HAP-1 (cell line): ENCODE measurements at regions not wholly inside any gene's neighbourhood (a gene's known extent, or its start where the extent isn't known, plus 50 kb on each side); places are given as distances from the start of the nearest gene placed in this dataset.
"Not testable (repeated sequence)": the region's sequence is repeated elsewhere in the genome, so short reads cannot be mapped to it uniquely, and the experiment has no call there.

Source experiments
- DNase-seq, 2 experiments: peaks; one replicate each; pipeline ENCODE4 v3.0.0-alpha.2; 2016 to 2020; ENCODE audit warnings: low spot score in 2 of 2
- H3K27me3 ChIP-seq: fragments of 250-450 bp; sonication (Bioruptor Pico); 2 replicates; pipeline ENCODE4 v1.5.1; 2020; ENCODE audit warnings: low read depth, mild to moderate bottlenecking, moderate library complexity
- H3K36me3 ChIP-seq: fragments of 250-450 bp; sonication (Bioruptor Pico); replicated peaks from 2 replicates; pipeline ENCODE4 v1.5.1; 2020; ENCODE audit warnings: mild to moderate bottlenecking
- H3K4me1 ChIP-seq: fragments of 250-450 bp; sonication (Bioruptor Pico); 2 replicates; pipeline ENCODE4 v1.5.1; 2020; ENCODE audit warnings: mild to moderate bottlenecking
- H3K4me3 ChIP-seq: fragments of 250-450 bp; sonication (Bioruptor Pico); 2 replicates; pipeline ENCODE4 v1.5.1; 2020; ENCODE audit warnings: mild to moderate bottlenecking, moderate library complexity
- H3K9me3 ChIP-seq: fragments of 250-450 bp; sonication (Bioruptor Pico); 2 replicates; pipeline ENCODE4 v1.5.1; 2020; ENCODE audit warnings: mild to moderate bottlenecking, moderate library complexity
- in situ Hi-C: fragments of 300-500 bp; cut with MboI; formaldehyde crosslinking; loops from 3 replicates; pipeline ENCODE4 v1.14.3; 2020; ENCODE audit warnings: low sequenced_read_pairs, inconsistent platforms, mixed read lengths

DNA sequence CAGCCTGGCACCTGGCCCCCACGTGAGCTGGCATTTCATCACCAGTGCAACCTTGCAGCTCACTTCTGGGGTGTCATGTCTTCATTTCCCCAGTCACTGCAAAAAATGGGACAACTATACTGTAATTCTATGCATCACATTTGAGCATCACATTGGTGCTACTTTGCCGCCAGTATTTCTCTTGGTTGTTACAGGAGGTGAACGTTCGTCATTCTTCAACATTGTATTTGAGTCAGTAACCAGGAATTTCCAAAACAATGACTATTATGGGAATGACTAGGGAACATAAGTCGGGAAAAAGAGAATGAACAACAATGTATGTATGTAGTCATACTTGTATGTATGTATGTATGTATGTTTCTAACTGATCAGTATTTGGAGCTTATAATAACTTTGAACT is 1278.0 kb downstream of the EFNA5 start:
- DNase-seq, result no peak
- Histone ChIP-seq H3K4me3 (no peak overlapping the region), H3K27me3 (no peaks in the 10 kb centered on the region), H3K36me3 (no peaks in the 10 kb centered on the region), H3K9me3 (no peaks in the 10 kb centered on the region), H3K4me1 (no peaks in the 10 kb centered on the region)
- in situ Hi-C loops, result no loop called here

DNA sequence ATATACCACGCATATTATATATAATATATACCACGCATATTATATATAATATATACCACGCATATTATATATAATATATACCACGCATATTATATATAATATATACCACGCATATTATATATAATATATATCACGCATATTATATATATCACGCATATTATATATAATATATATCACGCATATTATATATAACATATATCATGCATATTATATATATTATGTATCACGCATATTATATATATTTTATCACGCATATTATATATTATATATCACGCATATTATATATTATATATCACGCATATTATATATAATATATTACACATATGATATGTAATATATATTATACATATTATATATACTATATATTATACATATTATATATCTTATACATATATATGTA is 1283.0 kb downstream of the EFNA5 start:
- in situ Hi-C loops, H3K27me3 ChIP-seq, H3K4me3 ChIP-seq, H3K4me1 ChIP-seq, H3K9me3 ChIP-seq, H3K36me3 ChIP-seq, DNase-seq: not testable (repeated sequence)

DNA sequence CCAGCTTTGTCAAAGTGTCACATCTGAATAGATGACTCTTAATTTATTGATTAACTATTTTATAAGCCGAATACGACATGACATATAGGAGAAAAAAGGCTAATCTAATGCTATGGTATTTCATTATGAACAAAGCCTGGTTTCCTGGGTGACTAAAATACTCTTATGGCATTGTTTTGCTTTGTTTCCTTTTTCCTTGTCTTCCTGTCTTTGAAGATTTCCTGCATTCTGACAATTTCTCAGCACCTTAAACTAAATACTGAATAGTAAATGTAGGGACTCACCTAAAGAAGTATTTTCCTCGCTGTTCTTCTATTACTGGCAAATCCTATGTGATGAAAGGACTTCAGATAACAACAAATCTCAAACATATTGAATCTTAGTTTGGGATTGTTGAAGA is 1284.5 kb downstream of the EFNA5 start:
- no peak for DNase-seq
- Histone ChIP-seq H3K4me1 (no peaks in the 10 kb centered on the region), H3K36me3 (no peaks in the 10 kb centered on the region), H3K4me3 (no peak overlapping the region), H3K9me3 (no peaks in the 10 kb centered on the region), H3K27me3 (no peaks in the 10 kb centered on the region)
- in situ Hi-C loops, result no loop called here

DNA sequence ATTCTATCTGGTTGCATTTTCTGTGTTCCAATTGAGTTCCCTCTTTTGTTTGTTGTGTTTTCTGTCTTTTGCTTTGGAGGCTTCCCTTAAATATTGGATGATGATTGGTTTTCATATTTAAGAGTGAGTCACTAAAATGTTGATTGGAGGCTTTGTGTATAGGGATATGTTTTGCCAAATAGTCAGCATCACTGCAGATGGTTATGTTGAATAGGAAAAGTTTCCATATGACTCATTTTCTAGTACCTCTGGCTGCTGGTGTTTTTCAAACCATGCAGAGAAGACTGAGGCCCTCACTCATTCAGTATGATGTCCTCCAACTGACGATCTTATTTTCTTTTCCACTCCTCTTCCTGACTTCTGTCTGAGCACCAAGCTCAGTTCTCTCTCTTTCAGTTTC is 1290.0 kb downstream of the EFNA5 start:
- no peaks in the 10 kb centered on the region for H3K9me3 ChIP-seq
- no peaks in the 10 kb centered on the region for H3K27me3 ChIP-seq
- no peaks in the 10 kb centered on the region for H3K36me3 ChIP-seq
- in situ Hi-C loops, result no loop called here
- H3K4me1 ChIP-seq, result no peaks in the 10 kb centered on the region
- DNase-seq, result no peak
- no peak overlapping the region for H3K4me3 ChIP-seq

DNA sequence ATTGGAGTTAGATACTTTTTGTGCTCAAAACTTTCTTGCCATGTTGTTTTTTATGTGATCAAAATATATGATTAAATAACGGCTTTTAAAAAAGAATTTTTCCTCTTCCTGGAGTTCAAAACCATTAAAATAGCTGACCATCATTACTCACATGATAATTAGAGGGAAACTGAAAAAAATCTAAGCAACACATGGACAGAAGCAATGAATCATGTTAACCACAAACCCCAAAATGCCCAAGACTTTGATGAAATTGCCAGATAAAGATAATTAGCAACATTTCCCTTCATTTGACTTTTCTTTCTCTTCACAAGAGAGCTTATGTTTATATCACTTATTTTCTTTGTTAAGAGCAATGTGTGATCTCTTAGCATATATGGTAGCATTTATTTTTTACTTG is 1294.2 kb downstream of the EFNA5 start:
- Histone ChIP-seq H3K4me1 (no peaks in the 10 kb centered on the region), H3K36me3 (no peaks in the 10 kb centered on the region), H3K27me3 (no peaks in the 10 kb centered on the region), H3K4me3 (no peak overlapping the region), H3K9me3 (no peaks in the 10 kb centered on the region)
- no peak for DNase-seq
- in situ Hi-C loops, result no loop called here

DNA sequence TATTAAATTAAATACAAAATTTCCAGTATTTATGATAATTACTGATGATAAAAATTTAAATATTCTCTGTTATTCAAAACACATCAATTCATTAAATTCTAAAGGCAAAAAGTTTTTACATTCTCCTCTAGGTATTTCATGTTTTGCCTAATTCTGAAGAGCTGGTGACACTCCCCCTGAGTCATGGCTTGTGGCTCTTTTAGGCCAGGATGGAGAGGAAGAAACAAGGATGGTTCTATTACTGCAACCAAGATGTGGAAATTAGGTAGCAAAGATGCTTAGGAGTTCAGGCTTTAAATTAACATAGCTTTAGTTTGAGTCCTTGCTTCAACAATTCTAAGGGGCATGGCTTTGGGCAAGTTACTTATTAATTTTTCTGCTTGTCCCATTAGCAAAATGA is 1295.8 kb downstream of the EFNA5 start:
- Histone ChIP-seq H3K36me3 (no peaks in the 10 kb centered on the region), H3K9me3 (no peaks in the 10 kb centered on the region), H3K4me3 (no peak overlapping the region), H3K4me1 (no peaks in the 10 kb centered on the region), H3K27me3 (no peaks in the 10 kb centered on the region)
- DNase-seq, result no peak
- in situ Hi-C loops, result no loop called here

DNA sequence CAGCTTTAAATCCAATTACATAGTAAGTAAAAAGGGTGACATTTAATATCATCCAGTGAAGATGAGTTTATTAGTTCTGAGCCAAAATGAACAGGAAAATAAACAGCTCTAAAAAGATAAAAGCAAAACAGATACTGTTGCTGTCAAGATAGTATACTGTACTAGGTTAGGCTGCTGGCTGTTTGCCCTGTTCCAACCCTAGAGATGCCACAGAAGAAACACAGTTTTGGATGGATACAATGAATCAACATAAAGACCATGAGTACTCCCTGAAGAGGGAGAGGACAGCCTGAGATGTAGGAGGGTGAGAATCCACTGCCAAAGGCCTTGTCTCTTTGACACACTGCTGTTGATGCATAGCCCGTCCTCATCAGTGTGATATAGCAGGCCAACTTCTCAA is 1302.7 kb downstream of the EFNA5 start:
- no peaks in the 10 kb centered on the region for H3K27me3 ChIP-seq
- in situ Hi-C loops, result no loop called here
- no peaks in the 10 kb centered on the region for H3K9me3 ChIP-seq
- no peaks in the 10 kb centered on the region for H3K4me1 ChIP-seq
- no peak overlapping the region for H3K4me3 ChIP-seq
- no peak for DNase-seq
- no peaks in the 10 kb centered on the region for H3K36me3 ChIP-seq

DNA sequence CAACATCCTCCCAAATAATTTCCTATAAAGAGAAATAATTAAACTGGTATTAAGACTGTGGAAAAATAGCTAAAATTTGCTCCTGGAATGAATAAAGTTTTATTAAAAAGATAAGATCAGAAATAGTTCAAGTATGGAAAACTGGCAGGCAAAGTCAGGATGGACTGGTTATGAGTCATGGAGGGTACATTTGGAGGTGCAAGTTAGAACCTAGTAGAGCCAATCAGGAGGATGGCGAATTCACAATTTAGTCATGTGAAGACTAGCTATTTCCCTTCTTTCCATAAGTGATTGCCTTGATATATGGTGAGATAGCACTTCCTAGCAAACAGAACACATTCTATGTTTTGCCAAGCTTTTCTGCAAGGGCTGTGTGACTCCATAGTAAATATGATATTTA is 1303.5 kb downstream of the EFNA5 start:
- DNase-seq, result no peak
- Histone ChIP-seq H3K4me1 (no peaks in the 10 kb centered on the region), H3K27me3 (no peaks in the 10 kb centered on the region), H3K9me3 (no peaks in the 10 kb centered on the region), H3K36me3 (no peaks in the 10 kb centered on the region), H3K4me3 (no peak overlapping the region)
- in situ Hi-C loops, result no loop called here

DNA sequence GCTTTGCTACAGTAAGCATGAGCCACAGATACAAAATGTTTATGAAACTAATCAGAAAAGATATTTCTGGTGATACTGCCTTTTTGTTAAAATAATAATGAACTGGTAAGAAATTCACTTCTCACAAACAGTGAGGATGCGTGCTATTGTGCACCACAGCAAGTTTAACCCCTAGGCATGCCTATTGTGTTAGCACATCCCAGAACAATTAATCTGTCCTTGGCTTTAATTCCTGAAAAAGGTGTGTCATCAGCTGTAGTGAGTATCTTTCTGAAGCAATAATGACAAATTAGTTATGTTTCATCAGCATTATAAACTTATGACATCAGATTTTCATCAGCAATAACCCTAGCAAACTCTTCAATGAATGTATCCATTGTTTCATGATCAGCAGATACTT is 1307.2 kb downstream of the EFNA5 start:
- no peaks in the 10 kb centered on the region for H3K9me3 ChIP-seq
- H3K4me1 ChIP-seq, result no peaks in the 10 kb centered on the region
- no peak for DNase-seq
- no peaks in the 10 kb centered on the region for H3K36me3 ChIP-seq
- in situ Hi-C loops, result no loop called here
- H3K27me3 ChIP-seq, result no peaks in the 10 kb centered on the region
- H3K4me3 ChIP-seq, result no peak overlapping the region

DNA sequence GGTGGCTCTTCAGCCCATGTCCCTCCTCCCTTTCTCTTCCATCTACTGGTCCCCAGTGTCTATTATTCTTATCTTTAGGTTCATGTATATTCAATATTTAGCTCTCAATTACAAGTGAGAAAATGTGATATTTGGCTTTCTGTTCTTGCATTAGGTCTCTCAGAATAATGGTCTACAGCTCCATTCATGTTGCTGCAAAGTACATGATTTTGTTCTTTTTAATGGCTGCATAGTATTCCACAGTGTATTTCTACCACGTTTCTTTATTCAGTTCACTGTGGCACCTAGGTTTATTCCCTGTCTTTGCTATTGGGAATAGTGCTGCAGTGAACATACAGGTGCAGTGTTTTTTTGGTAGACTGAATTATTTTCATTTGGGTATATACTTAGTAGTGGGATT is 1308.8 kb downstream of the EFNA5 start:
- Histone ChIP-seq H3K4me1 (no peaks in the 10 kb centered on the region), H3K36me3 (no peaks in the 10 kb centered on the region), H3K9me3 (no peaks in the 10 kb centered on the region), H3K27me3 (no peaks in the 10 kb centered on the region), H3K4me3 (no peak overlapping the region)
- DNase-seq, result no peak
- in situ Hi-C loops, result no loop called here

DNA sequence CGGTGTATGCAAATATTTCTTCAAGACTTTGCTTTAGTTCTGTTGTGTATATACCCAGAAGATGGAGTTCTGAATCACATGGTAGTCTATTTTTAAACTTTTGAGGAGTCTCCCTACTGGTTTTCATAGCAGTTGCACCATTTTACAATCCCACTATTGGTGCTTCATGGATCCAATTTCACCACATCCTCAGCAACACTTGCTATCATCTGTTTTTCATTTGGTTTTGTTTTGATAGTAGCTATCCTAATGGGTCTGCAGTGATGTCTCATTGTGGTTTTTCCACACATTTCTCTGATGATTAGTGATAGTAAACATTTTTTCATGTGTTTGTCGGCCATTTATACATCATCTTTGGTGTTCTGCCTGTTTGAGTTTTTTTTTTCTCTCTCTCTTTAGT is 1339.3 kb downstream of the EFNA5 start:
- Histone ChIP-seq H3K4me1 (no peaks in the 10 kb centered on the region), H3K27me3 (no peaks in the 10 kb centered on the region), H3K36me3 (no peaks in the 10 kb centered on the region), H3K4me3 (no peak overlapping the region), H3K9me3 (no peaks in the 10 kb centered on the region)
- in situ Hi-C loops, result no loop called here
- no peak for DNase-seq

DNA sequence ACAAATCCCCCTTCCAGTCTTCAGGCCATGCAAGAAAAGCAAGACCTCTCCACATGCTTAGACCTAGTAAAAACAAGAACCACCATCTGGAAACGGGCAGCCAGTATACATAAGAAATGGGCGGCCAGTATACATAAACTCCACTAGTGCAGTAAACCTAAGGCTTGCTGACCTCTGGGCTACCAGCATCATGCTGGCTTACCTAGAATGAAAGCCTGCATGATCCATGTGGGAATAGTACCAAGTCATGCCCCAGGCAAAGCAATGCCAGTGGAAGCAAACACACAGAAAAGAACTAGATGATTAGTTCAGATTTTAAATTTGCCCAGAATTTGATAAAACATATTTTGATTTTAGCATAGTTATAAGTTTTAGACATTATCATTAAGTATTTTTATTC is 1346.4 kb downstream of the EFNA5 start:
- Histone ChIP-seq H3K27me3 (no peaks in the 10 kb centered on the region), H3K4me1 (no peaks in the 10 kb centered on the region)
- in situ Hi-C loops, result no loop called here

DNA sequence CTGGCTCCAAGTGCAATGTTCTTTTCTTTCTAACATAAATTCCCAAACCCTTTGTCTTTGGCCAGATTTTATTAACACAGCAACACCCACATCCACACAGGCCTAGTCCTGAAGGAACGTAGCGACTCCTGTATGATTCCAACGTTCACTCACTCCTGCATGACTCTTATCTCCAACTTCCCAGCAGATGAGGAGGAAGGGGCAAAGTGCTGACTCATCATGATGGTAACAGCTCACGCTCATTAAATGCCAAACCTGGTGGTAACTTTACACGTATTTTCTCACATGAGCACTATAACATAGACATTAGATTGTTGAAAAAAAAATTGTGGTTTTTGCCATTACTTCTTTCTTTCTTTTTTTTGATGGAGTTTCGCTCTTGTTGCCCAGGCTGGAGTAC is 1349.5 kb downstream of the EFNA5 start:
- H3K27me3 ChIP-seq, result no peaks in the 10 kb centered on the region
- DNase-seq, result no peak
- in situ Hi-C loops, result no loop called here

More for the DNA sequence above, 1346.4 kb downstream of the EFNA5 start:
- DNase-seq, result no peak
- Histone ChIP-seq H3K4me3 (no peak overlapping the region), H3K36me3 (no peaks in the 10 kb centered on the region), H3K9me3 (no peaks in the 10 kb centered on the region)

DNA sequence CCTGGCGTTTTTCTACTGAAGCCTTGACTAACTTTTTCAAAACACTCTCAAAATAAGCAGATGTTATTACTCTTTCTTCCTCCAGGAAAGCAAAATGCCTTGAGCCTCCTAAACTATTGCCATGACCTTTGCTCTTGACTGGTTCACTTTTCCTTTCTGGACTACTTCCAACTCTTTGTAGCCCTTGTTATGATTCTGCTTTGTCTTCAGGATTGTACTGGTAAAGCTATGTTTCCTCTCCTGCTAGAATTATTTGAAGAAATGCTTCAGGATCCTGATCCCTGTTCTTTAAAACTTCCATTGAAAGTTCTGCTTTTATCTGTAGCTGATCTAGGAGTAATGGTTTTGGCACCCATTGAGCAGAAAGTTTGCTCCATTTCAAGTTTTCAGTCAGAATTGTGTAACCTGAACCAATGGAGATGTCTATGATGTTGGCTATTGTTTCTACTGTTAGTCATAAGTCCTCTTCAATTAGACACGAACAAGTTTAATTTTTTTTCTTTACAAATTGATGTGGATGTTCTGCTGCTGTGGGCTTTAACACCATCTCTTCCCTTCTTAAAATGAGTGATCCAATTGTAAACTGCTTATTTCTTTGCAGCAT is 1356.4 kb downstream of the EFNA5 start:
- Histone ChIP-seq H3K36me3 (no peaks in the 10 kb centered on the region), H3K9me3 (no peaks in the 10 kb centered on the region), H3K4me3 (no peak overlapping the region), H3K27me3 (no peaks in the 10 kb centered on the region), H3K4me1 (peaks cover 3% of the 10 kb centered on the region)
- in situ Hi-C loops, result no loop called here
- DNase-seq, result no peak

More for the DNA sequence above, 1349.5 kb downstream of the EFNA5 start:
- Histone ChIP-seq H3K36me3 (no peaks in the 10 kb centered on the region), H3K4me3 (no peak overlapping the region), H3K9me3 (no peaks in the 10 kb centered on the region), H3K4me1 (peaks cover 3% of the 10 kb centered on the region)

DNA sequence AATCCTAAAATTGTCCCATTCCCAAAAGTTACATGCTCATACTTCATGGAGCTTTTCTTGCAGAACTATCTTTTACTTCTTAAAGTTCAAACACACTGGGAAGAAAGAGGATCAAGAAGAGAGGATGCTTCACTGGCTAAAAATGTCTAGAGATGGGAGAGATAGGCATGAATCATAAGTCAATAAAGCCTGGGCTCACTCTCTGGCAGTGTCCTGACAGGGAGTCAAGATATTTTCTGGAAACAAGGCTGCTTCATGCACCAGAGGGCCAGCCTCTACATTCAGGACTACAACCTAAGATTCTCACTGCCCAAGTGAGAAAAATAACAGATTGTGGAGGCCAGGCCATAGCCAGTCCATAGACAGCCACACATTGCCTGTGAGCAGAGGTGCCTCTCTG is 1358.4 kb downstream of the EFNA5 start:
- H3K27me3 ChIP-seq, result no peaks in the 10 kb centered on the region
- H3K4me3 ChIP-seq, result no peak overlapping the region
- H3K4me1 ChIP-seq, result no peaks in the 10 kb centered on the region
- in situ Hi-C loops, result no loop called here
- H3K36me3 ChIP-seq, result no peaks in the 10 kb centered on the region
- DNase-seq, result no peak
- no peaks in the 10 kb centered on the region for H3K9me3 ChIP-seq
